Astrocyte (in vitro differentiated cells and primary cell): ENCODE measurements at regions not wholly inside any gene's neighbourhood (a gene's known extent, or its start where the extent isn't known, plus 50 kb on each side); places are given as distances from the start of the nearest gene placed in this dataset.

Experiments
- CTCF ChIP-seq: IDR thresholded peaks from 2 replicates; pipeline ENCODE4 v1.5.1; 2011; ENCODE audit warnings: low read depth, mild to moderate bottlenecking, inconsistent platforms, low read length, moderate library complexity; ENCODE audit not compliant: insufficient read depth
- EZH2 ChIP-seq: IDR thresholded peaks from 2 replicates; pipeline ENCODE4 v1.6.1; 2012; ENCODE audit warnings: mild to moderate bottlenecking, low read length, inconsistent platforms; ENCODE audit not compliant: insufficient read depth

- no peak for TF ChIP-seq CTCF
- no peak for TF ChIP-seq EZH2
Observed at GRCh38 chr20:47988676-47989075, 203.4 kb upstream of the SULF2 start.
